Heart left ventricle (tissue), 13 donors: ENCODE measurements at regions not wholly inside any gene's neighbourhood (a gene's known extent, or its start where the extent isn't known, plus 50 kb on each side); places are given as distances from the start of the nearest gene placed in this dataset.

Experiments
- CTCF ChIP-seq, 12 donors: fragments of 200-600 bp; sonication (generic) in 4 of 12; IDR thresholded peaks; one replicate each; pipeline versions ENCODE4 v1.5.0 to v1.8.0; 2018 to 2022; ENCODE audit warnings: antibody characterized with exemption in 12 of 12, mild to moderate bottlenecking in 5 of 12
- POLR2A ChIP-seq, 2 donors: fragments of 450-650 bp; IDR thresholded peaks; one replicate each; pipeline ENCODE4 v1.6.1; 2017; ENCODE audit warnings: antibody characterized with exemption in 2 of 2, mild to moderate bottlenecking in 2 of 2, moderate library complexity in 2 of 2
- donor health status: ischemic (EF 13 %, LVEDD 7.1; RV severe dilation, severe dysfunction).
- donor health status: DM: no; HTN: yes; CAD: no.
- donor health status: DM: no; HTN: no; CAD: no.
- donor health status: ischemic (EF 25% LVEDD 6.9; RV normal size, moderate dysfunction).
- donor health status: ischemic (EF 25% LVEDD 5.7; RV mildly dilated, moderate dysfunction).
- donor health status: ischemic (EF 35%, LVEDD 5.7; RV mildly dilated, moderate dysfunction).
- donor health status: nonischemic (EF 11% LVEDD 7.7; RV severe dilation, severe dysfunction).
- donor health status: DM: yes; HTN: yes; CAD: no.
- donor health status: PGD.
- donor health status: ischemic (EF 29% LVEDD 5.4; RV normal size, mild dysfunction).
- donor health status: nonischemic (EF 23%, LVEDD 6.1; RV moderate dilation, normal function).

DNA sequence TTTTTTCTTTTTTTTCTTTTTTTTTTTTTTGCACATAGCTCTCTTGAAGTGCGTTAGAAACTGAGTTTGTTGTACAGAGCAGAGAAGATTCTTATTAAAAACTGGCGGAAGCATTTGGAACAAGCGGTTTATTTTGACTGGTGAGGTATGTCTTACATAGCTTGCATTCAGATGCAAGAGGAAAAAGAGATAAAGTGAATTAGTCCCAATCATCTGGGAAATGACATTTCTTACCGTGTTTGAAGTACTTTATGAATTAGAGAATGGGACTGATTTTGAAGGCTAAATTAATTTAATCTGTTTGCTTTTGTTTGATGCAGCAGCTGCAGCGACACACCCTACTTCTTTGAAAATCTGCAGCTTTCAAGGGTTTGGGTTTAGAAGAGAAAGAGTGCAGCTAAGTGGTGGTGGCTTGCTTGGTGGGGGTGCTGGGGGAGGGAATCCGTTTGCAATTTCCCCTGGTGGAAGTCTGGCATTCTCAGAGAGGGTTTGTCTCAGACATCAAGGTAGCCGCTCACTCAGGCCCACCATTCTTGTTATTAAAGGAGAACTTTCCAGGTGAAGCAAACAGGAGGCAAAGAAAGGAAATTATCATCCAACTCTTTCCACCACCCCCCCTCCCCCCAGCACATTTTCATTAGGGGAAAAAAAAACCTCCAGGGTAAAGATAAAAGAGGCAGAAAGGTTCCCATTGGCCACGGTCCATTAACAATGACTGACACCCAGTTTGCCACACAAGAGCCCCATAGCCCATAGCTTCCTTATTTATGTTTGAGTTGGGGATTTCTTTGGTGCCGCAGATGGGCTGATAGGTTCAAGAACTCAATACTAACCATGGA is 231.7 kb downstream of the SKIDA1 start:
- no peak for TF ChIP-seq CTCF (IDR thresholded peaks at IDR 0.05)
- TF ChIP-seq POLR2A (IDR thresholded peaks at IDR 0.05) = no peak
